ENCODE measurements at regions not wholly inside any gene's neighbourhood (a gene's known extent, or its start where the extent isn't known, plus 50 kb on each side); places are given as distances from the start of the nearest gene placed in this dataset.
"Not testable (repeated sequence)": the region's sequence is repeated elsewhere in the genome, so short reads cannot be mapped to it uniquely, and the experiment has no call there.

- no peak for DNase-seq
Measured at GRCh38 chr4:64940698-64941097, 531.4 kb upstream of the TECRL start.

GRCh38 chr4:64935469-64936001 is 526.3 kb upstream of the TECRL start:
- DNase-seq = no peak

- DNase-seq = no peak
Measured at GRCh38 chr4:64911846-64912245, 502.6 kb upstream of the TECRL start.

GRCh38 chr4:64903986-64904385 is 494.7 kb upstream of the TECRL start:
- DNase-seq = no peak

GRCh38 chr4:64899563-64899962 is 490.3 kb upstream of the TECRL start:
- DNase-seq = no peak

- DNase-seq = not testable (repeated sequence)
Measured at GRCh38 chr4:64899030-64899429, 489.8 kb upstream of the TECRL start.

- DNase-seq = no peak
Measured at GRCh38 chr4:64897683-64898082, 488.4 kb upstream of the TECRL start.

- DNase-seq = no peak
Measured at GRCh38 chr4:64895031-64895430, 485.8 kb upstream of the TECRL start.

GRCh38 chr4:64893205-64893604 is 484.0 kb upstream of the TECRL start:
- DNase-seq = no peak

- DNase-seq = no peak
Measured at GRCh38 chr4:64889906-64890610, 480.8 kb upstream of the TECRL start.

GRCh38 chr4:64883087-64883807 is 474.0 kb upstream of the TECRL start:
- no peak for DNase-seq

- no peak for DNase-seq
Measured at GRCh38 chr4:64882311-64883086, 473.2 kb upstream of the TECRL start.

GRCh38 chr4:64880557-64880956 is 471.3 kb upstream of the TECRL start:
- DNase-seq = no peak

GRCh38 chr4:64876021-64876420 is 466.8 kb upstream of the TECRL start:
- DNase-seq = no peak

- no peak for DNase-seq
Measured at GRCh38 chr4:64870558-64870957, 461.3 kb upstream of the TECRL start.

- no peak for DNase-seq
Measured at GRCh38 chr4:64857815-64858214, 448.6 kb upstream of the TECRL start.

GRCh38 chr4:64857198-64857597 is 447.9 kb upstream of the TECRL start:
- no peak for DNase-seq

- no peak for DNase-seq
Measured at GRCh38 chr4:64846417-64846816, 437.2 kb upstream of the TECRL start.

- DNase-seq = no peak
Measured at GRCh38 chr4:64829749-64830148, 420.5 kb upstream of the TECRL start.

- DNase-seq = no peak
Measured at GRCh38 chr4:64824591-64824990, 415.3 kb upstream of the TECRL start.

- DNase-seq = no peak
Measured at GRCh38 chr4:64822405-64822804, 413.2 kb upstream of the TECRL start.

GRCh38 chr4:64821219-64821976 is 412.1 kb upstream of the TECRL start:
- no peak for DNase-seq

GRCh38 chr4:64814616-64815015 is 405.4 kb upstream of the TECRL start:
- DNase-seq = no peak

All from AML-193 (cell line).